ENCODE measurements at regions not wholly inside any gene's neighbourhood (a gene's known extent, or its start where the extent isn't known, plus 50 kb on each side); places are given as distances from the start of the nearest gene placed in this dataset.
"Not testable (repeated sequence)": the region's sequence is repeated elsewhere in the genome, so short reads cannot be mapped to it uniquely, and the experiment has no call there.

- no peak for TF ChIP-seq CTCF (IDR thresholded peaks at IDR 0.05)
- POLR2A ChIA-PET: no interaction called here
- Mint-ChIP-seq H3K4me1 (ENCODE audit: low read depth) (no peaks in the 10 kb centered on the region), H3K36me3 (ENCODE audit: low read depth) (no peaks in the 10 kb centered on the region), H3K4me3 (no peak overlapping the region), H3K27me3 (no peaks in the 10 kb centered on the region), H3K27ac (no peak overlapping the region), H3K9me3 (no peaks in the 10 kb centered on the region)
- Histone ChIP-seq H3K9me3 (ENCODE audit: control insufficient read depth in 1 of 2, insufficient read depth in 1 of 2, low read length in 2 of 2) (no peaks in the 10 kb centered on the region), H3K4me1 (ENCODE audit: insufficient read depth, low read length) (no peaks in the 10 kb centered on the region), H3K36me3 (ENCODE audit: insufficient read depth, low read length) (no peaks in the 10 kb centered on the region), H3K4me3 (ENCODE audit: low read length) (no peak overlapping the region), H3K27ac (ENCODE audit: low read depth in 1 of 2, low read length in 2 of 2) (no peak overlapping the region), H3K27me3 (ENCODE audit: control insufficient read depth in 1 of 2, insufficient read depth in 2 of 2, low read length in 2 of 2) (no peaks in the 10 kb centered on the region)
- CTCF ChIA-PET: no interaction called here
- ATAC-seq (ENCODE audit: poor library complexity) (no peak), DNase-seq (no peak)
- intact Hi-C loops (cut with DNase I, micrococcal nuclease): no loop called here
Observed at GRCh38 chr6:157732007-157732406, 91.0 kb upstream of the SNX9 start.

DNA sequence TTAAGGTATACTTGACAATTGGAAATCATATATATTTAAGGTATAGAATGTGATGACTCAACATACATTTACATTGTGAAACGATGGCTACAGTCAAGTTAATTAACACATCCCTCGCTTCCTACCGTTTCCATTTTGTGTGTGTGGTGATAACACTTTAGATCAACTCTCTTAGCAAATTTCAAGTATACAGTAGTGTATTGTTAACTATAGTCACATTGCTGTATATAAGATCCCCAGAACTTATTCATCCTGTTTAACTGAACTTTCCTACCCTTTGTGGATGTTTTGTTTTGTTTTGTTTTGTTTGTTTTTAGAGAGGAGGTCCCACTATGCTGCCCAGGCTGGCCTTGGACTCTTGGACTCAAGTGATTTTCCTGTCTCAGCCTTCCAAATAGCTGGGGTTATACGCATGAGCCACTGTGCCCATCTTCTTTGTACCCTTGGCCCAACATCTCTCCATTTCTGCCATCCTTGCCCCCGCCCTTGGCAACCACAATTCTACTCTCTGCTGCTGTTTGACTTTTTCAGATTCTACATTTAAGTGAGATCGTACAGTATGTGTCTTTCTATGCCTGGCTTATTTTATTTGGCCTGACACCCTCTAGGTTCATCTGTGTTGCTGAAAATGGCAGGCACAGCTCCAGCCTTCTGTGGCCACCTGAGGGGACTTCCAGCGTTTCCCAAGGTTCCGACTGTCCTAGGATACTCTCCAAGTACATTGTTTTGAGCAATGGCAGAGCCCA is 90.5 kb upstream of the SNX9 start:
- POLR2A ChIA-PET: no interaction called here
- no peaks in the 10 kb centered on the region for H3K27me3 Mint-ChIP-seq
- Histone ChIP-seq H3K27ac (ENCODE audit: low read depth in 1 of 2, low read length in 2 of 2) (no peak overlapping the region), H3K36me3 (ENCODE audit: insufficient read depth, low read length) (no peaks in the 10 kb centered on the region), H3K4me3 (ENCODE audit: low read length) (no peak overlapping the region), H3K27me3 (ENCODE audit: control insufficient read depth in 1 of 2, insufficient read depth in 2 of 2, low read length in 2 of 2) (no peaks in the 10 kb centered on the region), H3K4me1 (ENCODE audit: insufficient read depth, low read length) (no peaks in the 10 kb centered on the region), H3K9me3 (ENCODE audit: control insufficient read depth in 1 of 2, insufficient read depth in 1 of 2, low read length in 2 of 2) (no peaks in the 10 kb centered on the region)
- H3K9me3 Mint-ChIP-seq: no peaks in the 10 kb centered on the region
- H3K4me1 Mint-ChIP-seq (ENCODE audit: low read depth): no peaks in the 10 kb centered on the region
- DNase-seq: no peak
- intact Hi-C loops (cut with DNase I, micrococcal nuclease): no loop called here
- no peaks in the 10 kb centered on the region for H3K36me3 Mint-ChIP-seq (ENCODE audit: low read depth)
- no peak overlapping the region for H3K4me3 Mint-ChIP-seq
- TF ChIP-seq CTCF (IDR thresholded peaks at IDR 0.05): no peak
- no peak overlapping the region for H3K27ac Mint-ChIP-seq
- CTCF ChIA-PET: no interaction called here
- ATAC-seq (ENCODE audit: poor library complexity): no peak

DNA sequence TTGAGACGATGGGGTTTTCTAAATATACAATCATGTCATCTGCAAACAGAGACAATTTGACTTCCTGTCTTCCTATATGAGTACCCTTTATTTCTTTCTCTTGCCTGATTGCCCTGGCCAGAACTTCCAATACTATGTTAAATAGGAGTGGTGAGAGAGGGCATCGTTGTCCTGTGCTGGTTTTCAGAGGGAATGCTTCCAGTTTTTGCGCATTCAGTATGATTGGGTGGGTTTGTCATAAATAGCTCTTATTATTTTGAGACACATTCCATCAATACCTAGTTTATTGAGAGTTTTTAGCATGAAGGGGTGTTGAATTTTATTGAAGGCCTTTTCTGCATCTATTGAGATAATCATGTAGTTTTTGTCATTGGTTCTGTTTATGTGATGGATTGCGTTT is 86.5 kb upstream of the SNX9 start:
- CTCF ChIA-PET; H3K27ac ChIP-seq (ENCODE audit: low read depth in 1 of 2, low read length in 2 of 2); H3K4me1 ChIP-seq (ENCODE audit: insufficient read depth, low read length); ATAC-seq (ENCODE audit: poor library complexity); H3K9me3 Mint-ChIP-seq; intact Hi-C loops (cut with DNase I, micrococcal nuclease); POLR2A ChIA-PET; H3K36me3 ChIP-seq (ENCODE audit: insufficient read depth, low read length); H3K27me3 Mint-ChIP-seq; H3K4me3 ChIP-seq (ENCODE audit: low read length); H3K36me3 Mint-ChIP-seq (ENCODE audit: low read depth); H3K27me3 ChIP-seq (ENCODE audit: control insufficient read depth in 1 of 2, insufficient read depth in 2 of 2, low read length in 2 of 2); DNase-seq; H3K4me3 Mint-ChIP-seq; H3K9me3 ChIP-seq (ENCODE audit: control insufficient read depth in 1 of 2, insufficient read depth in 1 of 2, low read length in 2 of 2); H3K27ac Mint-ChIP-seq; H3K4me1 Mint-ChIP-seq (ENCODE audit: low read depth): not testable (repeated sequence)

Data from CD4-positive, alpha-beta T cell (primary cell).